Ascending aorta (tissue), 2 donors: ENCODE measurements at regions not wholly inside any gene's neighbourhood (a gene's known extent, or its start where the extent isn't known, plus 50 kb on each side); places are given as distances from the start of the nearest gene placed in this dataset.

Experiments
- DNase-seq, 2 donors: peaks; one replicate each; pipeline ENCODE4 v3.0.0-alpha.2; 2019; ENCODE audit warnings: low spot score in 2 of 2
- H3K27ac ChIP-seq, 2 donors: fragments of 200-600 bp; sonication (generic); one replicate each; pipeline ENCODE4 v1.5.1; 2016 to 2017; ENCODE audit warnings: mild to moderate bottlenecking in 1 of 2
- H3K27me3 ChIP-seq: fragments of 200-600 bp; sonication (generic); one replicate; pipeline ENCODE4 v1.5.1; 2017
- H3K36me3 ChIP-seq, 2 donors: fragments of 200-600 bp; sonication (generic); one replicate each; pipeline ENCODE4 v1.5.1; 2016
- H3K4me1 ChIP-seq, 2 donors: fragments of 200-600 bp; sonication (generic); one replicate each; pipeline ENCODE4 v1.5.1; 2016 to 2017; ENCODE audit warnings: mild to moderate bottlenecking in 1 of 2
- H3K4me3 ChIP-seq, 2 donors: fragments of 200-600 bp; sonication (generic); one replicate each; pipeline ENCODE4 v1.5.1; 2016 to 2017; ENCODE audit warnings: mild to moderate bottlenecking in 1 of 2
- H3K9me3 ChIP-seq, 2 donors: fragments of 200-600 bp; sonication (generic); one replicate each; pipeline ENCODE4 v1.5.1; 2016
- CTCF ChIP-seq, 3 experiments: fragments of 200-600 bp in 2 of 3; fragments of 450-650 bp in 1 of 3; sonication (generic) in 2 of 3; IDR thresholded peaks; one replicate each; pipeline ENCODE4 v1.5.1; 2016 to 2019; ENCODE audit warnings: antibody characterized with exemption in 3 of 3, mild to moderate bottlenecking in 1 of 3, moderate library complexity in 1 of 3
- intact Hi-C: fragments of 100-400 bp; cut with DNase I; formaldehyde crosslinking; loops from one replicate; pipeline ENCODE4 v1.15.1; 2023

DNA sequence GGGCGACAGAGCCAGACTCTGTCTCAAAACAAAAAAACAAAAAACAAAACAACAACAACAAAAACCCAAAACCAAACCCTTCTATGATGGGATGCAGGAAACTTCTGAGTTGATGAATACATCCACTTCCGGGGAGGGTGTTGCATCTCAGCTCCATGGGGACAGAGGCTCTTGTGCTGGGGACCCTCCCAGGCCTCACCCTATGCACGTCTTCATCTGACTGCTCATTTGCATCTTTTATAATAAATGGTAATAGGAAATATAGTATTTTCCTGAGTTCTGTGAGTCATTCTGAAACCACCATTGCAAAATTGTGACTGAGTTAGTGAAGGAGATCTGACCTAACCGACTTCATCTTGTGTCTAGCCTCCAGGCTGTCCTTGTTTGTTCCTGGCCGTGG is 109.5 kb upstream of the SLC28A3 start:
- Histone ChIP-seq H3K4me1 (no peaks in the 10 kb centered on the region), H3K4me3 (no peak overlapping the region), H3K27me3 (no peaks in the 10 kb centered on the region), H3K36me3 (no peaks in the 10 kb centered on the region), H3K27ac (no peak overlapping the region), H3K9me3 (no peaks in the 10 kb centered on the region)
- intact Hi-C loops: no loop called here
- DNase-seq: no peak
- no peak for TF ChIP-seq CTCF (IDR thresholded peaks at IDR 0.05)

DNA sequence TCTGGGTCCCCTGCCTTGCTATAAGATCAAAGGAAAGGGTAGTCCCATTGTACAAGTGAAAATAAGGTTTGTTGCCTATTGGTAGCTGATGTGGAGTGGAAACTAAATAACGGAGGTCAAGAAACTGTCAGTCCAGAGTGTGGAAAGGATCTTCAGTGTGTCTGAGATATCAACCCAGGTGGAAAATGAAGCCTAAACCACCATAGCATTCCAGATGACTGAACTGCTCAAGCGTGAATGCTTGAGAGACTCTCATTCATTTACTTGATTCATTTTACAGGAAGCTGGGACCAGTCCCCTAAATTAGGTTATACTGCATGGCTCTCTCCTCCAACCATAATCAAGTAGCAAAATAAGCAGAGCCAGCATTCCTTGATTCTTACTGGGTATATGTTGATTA is 116.0 kb upstream of the SLC28A3 start:
- no peak for DNase-seq
- Histone ChIP-seq H3K27me3 (no peaks in the 10 kb centered on the region), H3K4me1 (no peaks in the 10 kb centered on the region), H3K27ac (no peak overlapping the region), H3K36me3 (no peaks in the 10 kb centered on the region), H3K9me3 (no peaks in the 10 kb centered on the region), H3K4me3 (no peak overlapping the region)
- intact Hi-C loops: no loop called here
- TF ChIP-seq CTCF (IDR thresholded peaks at IDR 0.05): no peak

DNA sequence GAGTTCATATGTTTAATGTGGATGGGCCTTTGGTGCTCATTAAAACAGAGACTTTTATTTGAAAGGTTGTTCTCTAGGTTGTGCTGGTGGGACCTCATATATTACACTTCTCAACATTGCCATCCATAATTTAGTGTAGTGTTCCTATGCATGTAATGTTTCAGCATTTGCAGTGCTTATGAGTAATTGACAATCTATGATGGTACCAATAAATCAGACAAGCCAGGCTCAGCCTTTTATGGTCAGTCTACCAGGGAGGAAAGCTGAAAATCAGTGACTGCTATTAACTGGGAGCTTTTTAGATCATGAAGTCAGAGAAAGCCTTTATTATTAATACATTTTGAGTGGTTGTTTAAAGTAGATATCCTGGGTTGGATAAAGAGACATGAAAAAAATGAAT is 120.1 kb upstream of the SLC28A3 start:
- DNase-seq: no peak
- Histone ChIP-seq H3K4me1 (no peaks in the 10 kb centered on the region), H3K27ac (no peak overlapping the region), H3K4me3 (no peak overlapping the region), H3K36me3 (no peaks in the 10 kb centered on the region), H3K9me3 (no peaks in the 10 kb centered on the region), H3K27me3 (no peaks in the 10 kb centered on the region)
- intact Hi-C loops: no loop called here
- TF ChIP-seq CTCF (IDR thresholded peaks at IDR 0.05): no peak

DNA sequence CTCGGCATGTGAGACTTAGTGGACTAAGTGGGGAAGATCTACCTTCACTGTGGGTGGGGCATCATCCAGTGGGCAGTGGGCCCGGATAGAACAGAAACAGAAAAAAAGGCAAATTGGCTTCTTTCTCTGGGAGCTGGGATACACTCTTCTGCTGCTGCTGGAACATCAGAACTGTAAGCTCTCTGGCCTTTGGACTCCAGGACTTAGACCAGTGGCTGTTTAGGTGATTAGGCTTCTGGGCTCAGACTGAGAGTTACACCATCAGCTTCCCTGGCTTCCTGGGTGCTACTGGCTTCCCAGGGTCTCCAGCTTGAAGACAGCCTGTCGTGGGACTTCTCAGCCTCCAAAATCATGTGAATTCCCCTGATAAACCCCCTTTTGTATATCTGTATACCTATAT is 122.7 kb upstream of the SLC28A3 start:
- H3K36me3 ChIP-seq: no peaks in the 10 kb centered on the region
- H3K27me3 ChIP-seq: no peaks in the 10 kb centered on the region
- no peak for DNase-seq
- TF ChIP-seq CTCF (IDR thresholded peaks at IDR 0.05): no peak
- H3K4me1 ChIP-seq: no peaks in the 10 kb centered on the region
- intact Hi-C loops: no loop called here
- H3K27ac ChIP-seq: no peak overlapping the region
- H3K4me3 ChIP-seq: no peak overlapping the region
- no peaks in the 10 kb centered on the region for H3K9me3 ChIP-seq

DNA sequence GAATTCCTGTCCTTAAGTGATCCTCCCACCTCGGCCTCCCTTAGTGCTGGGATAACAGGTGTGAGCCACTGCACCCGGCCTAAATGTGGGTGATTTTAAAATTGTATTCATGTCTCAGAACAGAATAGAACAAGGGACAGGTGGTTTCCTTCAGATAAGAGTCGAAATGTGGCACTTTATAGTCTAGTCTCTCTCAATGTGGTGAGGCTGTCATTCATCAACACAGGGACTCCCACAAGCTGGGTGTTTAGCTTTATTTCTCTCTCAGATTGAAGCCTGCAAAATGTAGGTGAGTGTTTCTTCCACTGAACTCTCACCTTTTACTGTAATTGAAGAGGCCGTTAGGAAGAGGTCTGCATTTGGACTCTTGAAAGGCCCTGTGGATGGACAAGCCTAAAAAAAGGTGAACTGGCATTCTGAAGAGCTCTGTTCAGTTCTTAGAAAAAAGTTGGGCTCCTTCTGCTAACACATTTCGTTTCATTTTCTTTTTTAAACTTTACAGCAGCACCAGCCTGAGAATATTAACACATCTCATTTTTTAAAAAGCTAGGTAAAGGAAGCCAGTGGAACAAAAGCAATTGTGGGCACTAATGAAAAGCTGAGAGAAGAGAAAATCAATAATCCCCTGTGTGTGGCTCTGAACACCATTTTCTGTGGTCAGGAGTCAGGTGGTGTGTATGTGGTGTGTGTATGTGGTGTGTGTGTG is 126.2 kb upstream of the SLC28A3 start:
- Histone ChIP-seq H3K4me1 (no peaks in the 10 kb centered on the region), H3K4me3 (no peak overlapping the region), H3K9me3 (no peaks in the 10 kb centered on the region), H3K36me3 (no peaks in the 10 kb centered on the region), H3K27me3 (no peaks in the 10 kb centered on the region), H3K27ac (no peak overlapping the region)
- intact Hi-C loops: no loop called here
- no peak for TF ChIP-seq CTCF (IDR thresholded peaks at IDR 0.05)
- DNase-seq: no peak

DNA sequence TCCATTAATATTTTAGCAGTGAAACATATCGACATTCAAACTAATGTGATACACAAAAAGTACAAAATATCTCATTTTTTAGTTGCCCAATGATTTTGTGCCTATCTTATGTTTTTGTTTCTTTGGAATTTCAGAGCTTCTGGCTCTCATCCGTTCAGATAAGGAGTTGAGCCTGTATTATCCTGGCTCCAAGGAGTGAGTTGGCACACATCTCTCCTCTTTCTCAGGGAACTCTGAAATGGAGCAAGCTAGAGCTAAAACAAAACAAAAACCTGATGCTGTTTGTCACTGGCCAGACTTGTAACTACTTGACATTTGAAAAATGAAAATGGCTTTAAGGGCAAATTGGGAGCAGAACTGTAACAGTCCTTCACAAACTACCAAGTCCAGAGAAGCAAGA is 131.3 kb upstream of the SLC28A3 start:
- no peaks in the 10 kb centered on the region for H3K36me3 ChIP-seq
- H3K27me3 ChIP-seq: no peaks in the 10 kb centered on the region
- no peak for DNase-seq
- TF ChIP-seq CTCF (IDR thresholded peaks at IDR 0.05): no peak
- no peaks in the 10 kb centered on the region for H3K9me3 ChIP-seq
- no peak overlapping the region for H3K27ac ChIP-seq
- H3K4me1 ChIP-seq: no peaks in the 10 kb centered on the region
- no peak overlapping the region for H3K4me3 ChIP-seq
- intact Hi-C loops: no loop called here
